ENCODE measurements at regions not wholly inside any gene's neighbourhood (a gene's known extent, or its start where the extent isn't known, plus 50 kb on each side); places are given as distances from the start of the nearest gene placed in this dataset.
"Not testable (repeated sequence)": the region's sequence is repeated elsewhere in the genome, so short reads cannot be mapped to it uniquely, and the experiment has no call there.

DNA sequence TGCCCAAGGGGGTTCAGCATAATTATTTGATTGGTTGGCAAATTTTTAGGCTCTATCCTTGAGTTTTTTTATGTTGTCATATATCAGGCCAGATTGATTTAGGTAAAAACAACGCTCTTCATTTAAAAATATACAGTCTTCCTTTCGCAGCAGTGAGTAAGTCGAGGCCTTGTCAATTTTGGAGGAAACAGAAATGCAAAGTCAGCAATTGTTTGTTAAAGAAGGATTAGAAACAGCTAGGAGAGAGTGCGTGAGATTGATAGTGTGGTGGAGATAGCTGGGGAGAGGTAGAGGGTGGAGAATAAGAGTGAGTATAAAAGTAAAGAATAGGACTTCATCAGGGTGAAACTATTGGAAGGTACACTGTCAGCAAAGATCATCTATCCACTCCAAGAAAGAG, 830.8 kb downstream of the LUZP2 start:
- DNase-seq = no peak

DNA sequence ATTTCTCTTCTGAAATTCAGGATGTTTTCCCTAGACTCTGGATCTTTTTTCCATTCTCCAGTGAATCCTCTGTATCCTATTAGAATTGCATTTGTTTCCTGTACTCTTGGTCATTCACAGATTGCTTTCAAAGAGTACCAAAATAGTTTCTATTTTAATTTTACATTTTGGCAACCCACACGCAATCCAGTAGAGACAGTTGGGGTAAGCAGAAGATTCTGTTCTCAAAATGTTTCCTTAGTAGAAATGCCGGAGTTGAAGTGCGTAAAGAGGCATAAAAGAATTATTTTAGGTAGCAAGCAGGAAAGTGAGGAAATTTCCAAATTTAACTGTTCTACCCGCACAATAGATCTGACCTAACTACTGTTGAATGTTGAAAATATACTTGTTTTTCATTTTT, 842.4 kb downstream of the LUZP2 start:
- DNase-seq = no peak

DNA sequence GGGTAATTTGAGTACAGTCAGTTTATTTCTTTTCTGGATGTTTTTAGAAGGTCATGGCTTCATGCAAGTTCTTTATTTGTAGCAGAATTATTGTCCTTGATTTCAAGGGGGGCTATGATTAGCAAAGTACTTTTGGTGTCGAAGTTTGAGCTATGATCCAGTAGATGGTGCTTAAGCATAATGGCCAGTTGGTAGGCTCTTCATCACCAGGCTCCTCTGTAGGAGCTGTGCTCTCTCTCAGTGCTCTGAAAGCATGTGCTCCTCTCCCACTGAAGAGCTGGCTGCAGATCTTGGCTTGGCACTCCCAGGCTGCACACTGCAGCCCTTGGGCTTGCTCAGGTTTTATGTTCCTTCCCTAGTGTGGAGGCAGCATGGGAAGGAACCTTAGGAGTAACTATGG, 852.7 kb downstream of the LUZP2 start:
- no peak for DNase-seq

DNA sequence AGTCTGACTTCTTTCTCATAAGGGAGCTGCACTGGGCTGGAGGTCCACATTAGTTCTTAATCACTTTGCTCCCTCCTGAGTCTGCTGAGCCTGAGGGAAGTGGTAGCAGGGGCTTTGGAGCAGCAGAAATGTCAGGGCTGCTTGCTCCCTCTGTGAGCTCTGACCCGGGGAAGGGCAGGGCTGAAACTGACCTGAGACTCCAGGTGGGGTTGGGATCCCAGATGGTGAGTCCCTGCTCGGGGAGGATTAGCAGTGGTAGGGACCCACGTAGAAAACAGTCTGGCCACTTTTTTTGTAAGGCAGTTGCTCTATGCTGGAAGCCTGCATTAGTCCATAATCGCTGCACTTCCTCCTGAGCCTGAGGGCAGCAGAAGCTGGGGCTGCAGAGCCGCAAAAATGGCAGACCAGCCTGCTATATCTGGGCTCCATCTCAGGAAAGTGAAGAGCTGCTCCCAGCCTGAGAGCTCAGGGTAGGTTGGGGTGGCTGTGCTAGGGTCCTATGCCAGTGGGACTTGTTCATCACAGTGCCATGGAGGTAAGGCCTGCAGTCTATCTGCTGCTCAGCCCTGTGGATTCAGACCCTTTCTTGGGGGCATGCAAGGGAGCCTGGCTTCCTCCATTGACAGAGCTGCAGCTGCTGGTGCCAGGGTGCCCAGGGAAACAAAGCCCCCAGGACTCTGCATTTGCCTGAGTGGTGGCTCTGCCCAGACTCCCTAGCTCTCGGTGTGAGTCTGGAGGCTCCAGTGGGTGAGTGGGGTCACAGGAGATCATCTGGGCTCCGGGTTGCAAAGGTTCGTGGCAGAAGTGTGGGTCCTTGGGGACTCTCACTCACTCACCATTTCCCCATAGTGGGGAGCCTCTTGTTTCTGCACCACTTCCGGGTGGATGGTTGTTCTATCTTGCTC, 854.3 kb downstream of the LUZP2 start:
- no peak for DNase-seq

DNA sequence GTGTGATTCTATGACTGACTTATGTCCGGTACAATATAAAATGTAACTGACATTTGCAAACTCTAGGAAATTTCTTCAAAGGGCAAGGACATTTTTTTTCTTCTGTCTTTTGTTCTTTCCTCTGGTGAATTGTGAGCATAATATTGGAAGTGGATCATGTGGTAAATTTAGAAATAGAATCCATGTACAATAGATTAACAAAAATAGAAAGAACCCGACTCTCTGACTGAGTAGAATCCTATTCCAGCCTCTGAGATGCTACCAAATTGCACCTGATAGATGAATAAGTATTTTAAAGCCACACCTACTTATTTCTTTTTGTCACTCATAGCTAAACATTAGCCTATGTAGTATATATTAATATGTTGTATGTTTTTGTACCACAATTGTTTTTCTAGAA, 860.3 kb downstream of the LUZP2 start:
- DNase-seq = no peak

DNA sequence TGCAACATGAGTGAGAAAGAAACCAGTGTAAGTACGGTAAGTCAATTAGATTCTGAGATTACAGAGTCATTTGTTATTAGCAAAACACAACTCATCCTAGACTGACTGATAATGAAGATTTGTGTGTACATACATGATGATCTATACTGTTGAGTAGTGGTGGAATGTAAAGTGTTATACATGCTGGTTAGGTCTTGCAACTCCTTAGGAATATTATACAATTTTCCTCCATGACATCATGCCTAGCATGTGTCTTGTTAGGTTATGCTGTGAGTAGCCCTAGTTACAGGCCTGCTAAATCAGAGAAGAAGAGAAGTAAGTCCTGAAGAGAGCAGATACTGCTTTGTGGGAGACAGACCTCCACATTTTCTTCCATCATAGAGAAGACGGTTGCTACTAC, 880.6 kb downstream of the LUZP2 start:
- no peak for DNase-seq

DNA sequence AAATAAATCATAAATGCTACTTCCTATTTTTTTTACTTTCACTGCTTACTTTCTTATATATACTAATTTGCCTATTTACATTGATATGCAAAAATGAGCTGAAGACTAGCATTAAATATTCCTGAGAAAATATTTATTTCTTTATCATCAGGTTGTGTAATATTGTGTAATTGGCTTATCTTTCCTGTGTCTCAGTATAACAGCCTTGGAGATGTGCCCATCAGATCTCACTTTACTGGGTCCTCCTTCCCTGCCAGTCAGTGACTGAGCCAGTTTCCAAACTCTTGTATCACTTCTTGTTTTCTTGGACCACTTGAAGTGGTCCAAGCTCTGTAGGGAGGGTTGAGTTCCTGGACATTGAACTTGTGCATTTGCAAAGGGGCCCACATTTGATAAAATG, 900.0 kb downstream of the LUZP2 start:
- no peak for DNase-seq

DNA sequence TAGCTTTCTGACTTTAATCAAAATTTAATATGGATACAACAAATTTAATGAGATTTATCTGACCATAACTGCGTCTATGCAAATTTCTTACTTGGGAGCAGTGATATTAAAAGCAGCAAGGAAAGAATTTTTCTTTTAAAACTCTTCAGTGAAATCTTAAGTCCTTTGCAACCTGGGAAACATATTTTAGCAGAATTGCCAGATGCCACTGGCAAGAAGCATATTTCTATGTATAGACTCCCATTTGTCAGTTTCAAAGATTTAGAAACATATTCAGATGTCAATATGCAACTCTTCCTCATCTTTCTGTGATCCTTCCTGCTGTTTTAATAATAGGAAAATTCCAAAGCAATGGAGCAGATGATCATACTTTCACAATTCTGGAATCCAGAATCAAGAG, 911.3 kb downstream of the LUZP2 start:
- no peak for DNase-seq

DNA sequence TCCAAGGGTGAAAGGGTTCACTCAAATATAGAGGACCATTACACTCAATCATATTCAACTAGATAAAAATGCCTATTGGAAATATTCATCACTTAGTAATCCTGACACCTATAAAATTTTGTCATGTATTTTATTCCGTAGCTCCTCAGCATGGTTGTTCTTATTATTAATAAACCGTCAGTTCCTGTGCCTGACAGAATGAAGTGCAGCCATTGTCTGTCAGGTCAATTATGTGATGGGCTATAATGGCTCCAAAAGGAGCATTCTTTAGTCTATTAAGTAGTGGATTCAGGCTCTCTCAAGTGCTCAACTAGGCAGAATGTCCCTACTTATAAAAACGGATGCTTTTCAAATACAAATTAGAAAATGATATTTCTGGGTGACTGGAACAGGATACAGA, 916.1 kb upstream of the ANO3 start:
- DNase-seq = no peak

DNA sequence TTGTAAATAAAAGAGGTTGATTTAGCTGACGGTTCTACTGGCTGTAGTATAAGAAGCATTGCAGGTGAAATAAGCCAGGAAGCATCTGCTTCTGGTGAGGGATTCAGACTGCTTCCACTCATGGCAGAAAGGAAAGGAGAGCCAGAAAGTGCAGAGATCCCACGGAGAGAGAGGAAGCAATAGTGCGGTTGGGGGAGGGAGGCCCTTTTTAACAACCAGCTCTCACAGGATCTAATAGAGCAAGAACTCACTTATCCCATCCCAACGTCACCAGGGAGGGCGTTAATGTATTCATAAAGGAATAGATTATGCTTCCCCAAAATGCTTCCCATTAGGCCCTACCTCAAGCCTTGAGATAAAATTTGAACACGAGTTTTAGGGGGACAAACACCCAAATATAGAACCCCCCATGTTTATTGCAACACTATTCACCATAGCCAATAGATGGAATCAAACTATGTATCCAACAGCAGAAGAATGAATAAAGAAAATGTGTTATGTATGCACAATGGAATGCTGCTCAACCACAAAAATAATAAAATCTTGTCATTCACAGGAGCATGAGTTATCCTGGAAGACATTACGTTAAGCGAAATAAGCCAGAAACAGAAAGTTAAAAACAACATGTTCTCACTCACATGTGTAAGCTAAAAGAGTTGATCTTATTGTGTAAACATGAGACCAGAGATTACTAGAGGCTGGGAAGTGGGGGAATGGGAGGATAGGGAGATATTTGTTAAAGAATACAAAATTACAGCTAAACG, 908.3 kb upstream of the ANO3 start:
- DNase-seq = no peak

DNA sequence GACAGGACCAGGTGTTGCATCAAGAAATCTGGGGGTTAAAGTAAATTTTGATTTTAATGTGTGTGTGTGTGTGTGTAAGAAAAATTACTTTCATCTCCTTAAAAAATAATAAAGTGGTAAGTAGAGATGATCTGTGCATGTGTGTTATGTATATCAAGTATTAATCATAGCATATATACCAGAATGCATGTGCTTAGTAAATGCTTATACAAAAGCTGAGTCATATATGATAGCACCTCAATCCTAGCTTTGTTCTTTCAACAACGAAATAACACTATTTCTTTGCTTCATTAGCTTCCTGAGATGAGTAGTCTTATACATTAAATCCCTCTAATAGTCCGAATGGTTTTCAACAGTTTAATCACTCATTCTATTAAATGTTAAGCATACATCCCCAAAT, 899.6 kb upstream of the ANO3 start:
- DNase-seq = no peak

DNA sequence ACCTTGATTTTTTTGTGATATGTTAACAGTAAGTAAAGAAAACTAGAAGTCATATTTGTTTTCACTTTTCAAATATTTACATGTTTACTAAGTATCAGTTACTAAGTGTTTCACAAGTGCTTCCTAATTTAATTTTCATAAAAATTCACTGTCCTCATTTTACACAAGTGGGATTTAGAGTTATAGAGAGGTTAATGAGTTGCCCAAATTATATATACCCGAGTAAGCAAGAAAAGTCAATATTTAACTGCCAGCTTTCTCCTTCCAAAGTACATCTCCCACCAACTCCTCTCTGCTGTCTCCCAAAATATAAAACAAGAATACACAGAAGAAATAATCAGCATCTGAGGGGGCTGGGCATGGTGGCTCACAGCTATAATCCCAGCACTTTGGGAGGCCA, 896.7 kb upstream of the ANO3 start:
- no peak for DNase-seq

DNA sequence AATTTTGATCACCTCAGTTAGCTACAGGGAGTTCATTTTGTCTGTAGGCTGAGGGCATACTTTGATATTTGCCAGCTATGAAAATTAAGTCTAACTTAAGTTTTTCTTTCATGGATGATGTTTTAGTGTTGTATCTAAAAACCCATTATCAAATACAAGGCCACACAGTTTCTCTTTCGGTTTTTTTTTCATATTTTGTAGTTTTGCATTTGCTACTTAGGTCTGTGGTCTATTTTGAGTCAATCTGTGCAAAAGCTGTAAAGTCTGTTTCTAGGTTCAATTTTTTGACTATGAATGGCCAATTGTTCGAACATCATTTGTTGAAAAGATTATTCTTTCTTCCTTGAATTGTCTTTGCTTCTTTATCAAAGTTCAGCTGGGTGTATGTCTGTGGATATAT, 895.6 kb upstream of the ANO3 start:
- no peak for DNase-seq

DNA sequence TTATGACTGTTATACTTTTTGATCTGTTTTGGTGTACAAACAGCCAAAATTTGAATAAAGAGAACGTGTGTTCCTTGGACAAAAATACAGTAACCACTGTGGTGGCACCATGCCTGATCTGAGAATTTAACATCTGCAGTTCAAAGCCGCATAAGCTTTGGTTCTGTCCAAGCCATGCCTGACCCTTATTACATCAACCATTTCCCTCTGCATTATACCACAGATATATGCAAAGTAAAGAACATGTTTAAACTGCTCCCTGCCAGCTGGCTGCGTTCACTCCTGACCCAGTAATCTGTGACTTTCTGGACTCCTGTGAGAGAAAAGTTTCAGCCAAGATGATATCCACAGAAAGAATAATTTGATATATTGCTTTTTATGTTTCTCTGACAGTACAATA, 890.5 kb upstream of the ANO3 start:
- no peak for DNase-seq

DNA sequence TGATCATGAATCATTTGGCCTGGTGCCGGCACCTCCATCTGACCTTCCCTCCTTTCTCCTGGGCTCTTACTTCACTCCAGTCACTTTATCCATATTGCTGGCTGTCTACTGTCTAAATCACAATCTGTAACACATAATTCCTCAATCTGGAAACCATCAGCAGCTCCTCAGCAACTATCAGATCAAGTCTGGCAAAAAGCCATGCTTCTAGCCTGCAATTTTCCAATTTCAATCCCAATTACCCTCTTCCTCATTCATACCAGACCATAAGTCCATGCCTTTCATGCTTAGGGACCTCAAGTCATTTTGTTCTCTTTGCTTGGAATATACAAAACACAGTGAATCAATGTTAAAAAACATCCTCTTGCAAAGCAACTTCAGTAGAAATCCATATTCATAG, 882.8 kb upstream of the ANO3 start:
- DNase-seq = no peak

DNA sequence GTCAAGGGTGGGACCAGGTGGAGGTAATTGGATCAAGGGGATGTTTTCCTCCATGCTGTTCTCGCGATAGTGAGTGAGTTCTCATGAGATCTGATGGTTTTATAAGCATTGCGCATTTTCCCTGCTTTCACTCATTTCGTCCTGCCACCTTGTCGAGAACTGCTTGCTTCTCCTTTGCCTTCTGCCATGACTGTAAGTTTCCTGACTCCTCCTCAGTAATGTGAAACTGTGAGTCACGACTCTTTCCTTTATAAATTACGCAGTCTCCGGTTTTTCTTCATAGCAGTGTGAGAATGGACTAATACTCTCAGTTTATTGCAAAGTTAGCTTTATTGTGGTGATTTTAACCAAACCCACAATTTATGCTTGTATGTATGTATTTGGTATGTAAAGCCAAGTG, 878.5 kb upstream of the ANO3 start:
- no peak for DNase-seq

DNA sequence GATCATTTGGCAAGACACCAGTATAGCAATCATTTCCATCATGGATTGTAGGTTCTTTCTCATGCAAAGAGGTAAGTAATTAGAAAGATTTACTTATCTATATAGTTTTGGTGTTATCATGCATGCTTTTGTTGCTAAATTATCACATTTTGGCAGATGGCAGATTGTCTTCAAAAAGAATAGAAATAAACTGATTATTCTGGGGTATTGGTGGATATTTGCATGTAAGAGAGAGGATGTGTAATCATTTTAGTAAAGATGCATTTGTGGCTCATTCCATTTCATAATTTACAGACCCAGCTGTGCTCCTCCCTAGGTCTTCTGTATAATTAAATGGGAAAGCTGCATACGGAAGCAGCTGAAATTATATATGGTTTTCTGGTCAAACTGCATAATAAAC, 875.7 kb upstream of the ANO3 start:
- DNase-seq = no peak

DNA sequence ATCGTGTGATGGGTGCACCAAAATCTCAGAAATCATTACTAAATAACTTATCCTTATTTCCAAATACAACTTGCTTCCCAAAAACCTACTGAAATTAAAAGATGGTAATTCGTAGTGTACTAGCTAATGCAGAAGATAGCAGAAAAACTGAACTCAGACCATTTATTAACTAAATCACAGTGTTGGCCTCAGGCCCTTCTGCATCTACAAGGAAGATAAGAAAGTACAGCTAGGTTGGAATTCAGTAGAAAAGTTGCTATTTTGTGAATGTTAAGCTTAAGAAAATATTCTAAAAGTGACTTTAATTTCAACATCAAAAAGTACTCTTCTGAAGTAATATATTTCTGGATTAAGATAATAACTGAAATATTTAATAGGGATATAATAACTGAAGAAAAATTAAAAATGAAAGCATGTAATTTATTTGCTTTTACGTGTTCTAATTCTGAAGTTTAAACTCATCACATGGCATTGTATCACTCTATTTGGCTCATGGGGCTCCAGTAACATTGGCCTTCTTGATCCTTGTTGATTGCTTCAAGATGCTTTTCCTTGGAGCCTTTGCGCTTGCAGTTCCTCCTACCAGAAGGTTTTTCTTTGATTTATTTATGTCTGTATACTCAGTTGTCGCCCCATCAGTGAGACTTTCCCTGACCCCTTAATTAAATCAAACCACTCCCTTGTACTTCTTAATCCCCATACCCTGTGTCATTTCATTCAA, 847.9 kb upstream of the ANO3 start:
- no peak for DNase-seq

DNA sequence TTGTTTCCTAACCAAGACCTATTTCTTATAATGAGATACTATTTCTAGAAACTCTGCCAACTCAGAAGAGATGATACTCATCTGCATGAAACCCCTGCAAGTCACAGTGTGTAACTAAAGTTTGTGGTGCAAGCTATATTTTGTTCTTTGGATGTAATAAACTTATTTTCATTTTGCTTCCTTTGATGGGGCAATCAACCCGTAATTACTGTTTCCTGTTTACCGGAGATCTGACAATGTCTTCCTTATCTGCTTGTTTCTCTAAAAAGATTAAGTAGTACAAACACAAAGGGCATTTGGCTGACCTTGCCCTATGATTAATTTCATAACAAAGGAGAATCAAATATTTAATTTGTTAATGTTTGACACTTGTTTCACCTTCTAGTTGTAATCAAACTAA, 846.6 kb upstream of the ANO3 start:
- no peak for DNase-seq

DNA sequence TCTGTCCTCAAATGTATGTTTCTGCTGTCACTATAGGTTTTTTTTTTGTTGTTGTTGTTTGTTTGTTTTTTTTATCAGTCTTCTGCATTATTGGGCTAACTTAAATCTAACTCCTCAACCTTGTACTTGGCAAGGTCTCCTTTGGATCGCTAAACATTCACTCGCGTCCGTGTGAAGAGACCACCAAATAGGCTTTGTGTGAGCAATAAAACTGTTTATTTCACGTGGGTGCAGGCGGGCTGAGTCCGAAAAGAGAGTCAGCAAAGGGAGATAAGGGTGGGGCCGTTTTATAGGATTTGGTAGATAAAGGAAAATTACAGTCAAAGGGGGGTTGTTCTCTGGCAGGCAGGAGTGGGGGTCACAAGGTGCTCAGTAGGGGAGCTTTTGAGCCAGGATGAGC, 845.6 kb upstream of the ANO3 start:
- DNase-seq = not testable (repeated sequence)

DNA sequence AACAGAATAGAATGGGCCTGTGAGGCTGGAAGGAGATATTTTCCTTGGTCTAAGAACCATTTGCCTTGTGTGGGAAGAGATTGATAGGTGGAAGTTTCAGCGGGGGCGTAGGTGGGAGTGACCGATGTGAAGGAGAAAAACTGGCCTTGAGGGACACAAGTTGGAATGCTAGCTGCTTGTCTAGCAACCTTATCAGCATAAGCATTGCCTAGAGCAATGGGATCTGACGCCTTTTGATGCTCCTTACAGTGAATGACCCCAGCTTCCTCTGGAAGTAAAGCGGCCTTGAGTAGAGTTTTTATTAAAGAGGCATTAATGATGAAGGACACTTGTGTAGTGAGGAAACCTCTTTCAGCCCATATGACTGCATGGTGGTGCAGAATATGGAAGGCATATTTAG, 843.8 kb upstream of the ANO3 start:
- DNase-seq = not testable (repeated sequence)

DNA sequence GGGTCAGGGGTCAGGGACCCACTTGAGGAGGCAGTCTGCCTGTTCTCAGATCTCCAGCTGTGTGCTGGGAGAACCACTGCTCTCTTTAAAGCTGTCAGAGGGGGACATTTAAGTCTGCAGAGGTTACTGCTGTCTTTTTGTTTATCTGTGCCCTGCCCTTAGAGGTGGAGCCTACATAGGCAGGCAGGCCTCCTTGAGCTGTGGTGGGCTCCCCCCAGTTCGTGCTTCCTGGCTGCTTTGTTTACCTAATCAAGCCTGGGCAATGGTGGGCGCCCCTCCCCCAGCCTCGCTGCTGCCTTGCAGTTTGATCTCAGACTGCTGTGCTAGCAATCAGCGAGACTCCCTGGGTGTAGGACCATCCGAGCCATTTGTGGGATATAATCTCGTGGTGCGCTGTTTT, 830.5 kb upstream of the ANO3 start:
- DNase-seq = not testable (repeated sequence)

DNA sequence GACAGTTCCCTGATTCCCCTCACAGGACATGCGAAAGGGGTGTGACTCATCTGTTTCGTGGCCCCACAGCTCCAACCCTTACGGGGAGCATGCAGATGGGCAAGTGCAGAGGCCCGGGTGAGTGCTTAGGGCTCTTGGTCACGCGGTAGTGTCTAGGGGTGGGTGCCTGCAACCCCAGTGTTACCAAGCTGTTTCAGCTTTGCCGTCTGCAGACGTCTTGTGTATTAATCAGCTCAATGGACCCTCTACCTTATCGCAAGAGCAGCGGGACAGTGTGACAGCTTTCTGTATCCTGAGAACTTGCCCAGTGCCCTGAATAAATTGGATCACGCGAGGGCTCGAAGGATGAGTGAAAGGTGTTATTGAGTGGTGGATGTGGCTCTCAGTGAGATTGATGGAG, 816.4 kb upstream of the ANO3 start:
- DNase-seq = no peak

DNA sequence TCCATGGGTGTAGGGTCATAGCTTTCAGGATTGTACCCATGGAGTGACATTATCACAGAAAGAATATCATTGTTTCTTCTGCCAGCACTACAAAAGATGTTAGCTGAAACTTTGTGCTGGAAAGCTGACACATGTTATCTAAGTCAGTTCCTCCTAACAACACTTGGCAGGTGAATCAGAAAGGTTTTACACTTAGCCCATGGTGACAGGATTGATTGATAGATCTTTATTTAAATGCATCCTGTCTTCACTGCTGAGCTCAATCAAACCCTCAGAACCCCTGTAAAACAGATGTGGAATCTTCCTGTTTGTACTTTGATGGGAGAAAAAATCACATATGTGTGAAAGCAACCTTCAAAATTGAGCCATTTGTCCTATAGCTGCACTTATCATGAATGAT, 811.5 kb upstream of the ANO3 start:
- DNase-seq = no peak
